HG03442 (cell line): ENCODE measurements at regions not wholly inside any gene's neighbourhood (a gene's known extent, or its start where the extent isn't known, plus 50 kb on each side); places are given as distances from the start of the nearest gene placed in this dataset.
A peak's percentile ranks its signal among the peaks of the same experiment; 100 is the strongest.

Source experiments
- ATAC-seq: cut with Tn5 transposase; IDR thresholded peaks from one replicate; pipeline ENCODE4 v1.9.1; 2021; ENCODE audit warnings: mild to moderate bottlenecking, moderate library complexity; ENCODE audit not compliant: unreplicated experiment

- no peak for ATAC-seq
Observed at GRCh38 chr2:177314722-177315264, 50.3 kb upstream of the NFE2L2 start.

GRCh38 chr2:177315364-177315763 lies 50.8 kb upstream of the NFE2L2 start:
- ATAC-seq = no peak

- ATAC-seq = no peak
Observed at GRCh38 chr2:177316756-177317155, 52.2 kb upstream of the NFE2L2 start.

GRCh38 chr2:177317443-177317842 lies 52.9 kb upstream of the NFE2L2 start:
- ATAC-seq = no peak

GRCh38 chr2:177317857-177318256 lies 53.3 kb upstream of the NFE2L2 start:
- ATAC-seq = no peak

GRCh38 chr2:177318613-177319012 lies 54.1 kb upstream of the NFE2L2 start:
- ATAC-seq = no peak

- ATAC-seq = no peak
Observed at GRCh38 chr2:177320596-177320995, 56.1 kb upstream of the NFE2L2 start.

GRCh38 chr2:177322801-177323261 lies 58.3 kb upstream of the NFE2L2 start:
- no peak for ATAC-seq

GRCh38 chr2:177324797-177325196 lies 60.3 kb upstream of the NFE2L2 start:
- no peak for ATAC-seq

GRCh38 chr2:177325554-177325953 lies 61.0 kb upstream of the NFE2L2 start:
- ATAC-seq = peak; percentile 45

- ATAC-seq = no peak
Observed at GRCh38 chr2:177326005-177326404, 61.5 kb upstream of the NFE2L2 start.

- no peak for ATAC-seq
Observed at GRCh38 chr2:177326591-177326990, 62.1 kb upstream of the NFE2L2 start.

GRCh38 chr2:177327009-177327408 lies 62.5 kb upstream of the NFE2L2 start:
- ATAC-seq = no peak

GRCh38 chr2:177328056-177328455 lies 63.5 kb upstream of the NFE2L2 start:
- no peak for ATAC-seq

GRCh38 chr2:177329064-177329463 lies 63.5 kb upstream of the AGPS start:
- no peak for ATAC-seq

- ATAC-seq = no peak
Observed at GRCh38 chr2:177331466-177331997, 61.0 kb upstream of the AGPS start.

GRCh38 chr2:177332026-177332991 lies 60.3 kb upstream of the AGPS start:
- peak; percentile 77 for ATAC-seq

GRCh38 chr2:177332992-177333388 lies 59.6 kb upstream of the AGPS start:
- ATAC-seq = no peak

GRCh38 chr2:177334940-177335543 lies 57.5 kb upstream of the AGPS start:
- ATAC-seq = no peak

- ATAC-seq = no peak
Observed at GRCh38 chr2:177335917-177336450, 56.6 kb upstream of the AGPS start.

- ATAC-seq = no peak
Observed at GRCh38 chr2:177338177-177338721, 54.3 kb upstream of the AGPS start.
